B cell (primary cell): ENCODE measurements at regions not wholly inside any gene's neighbourhood (a gene's known extent, or its start where the extent isn't known, plus 50 kb on each side); places are given as distances from the start of the nearest gene placed in this dataset.

Source experiments
- ATAC-seq: fragments of 200-7000 bp; cut with Tn5 transposase; one replicate; pipeline ENCODE4 v1.10.0; 2021; ENCODE audit warnings: low read depth, mild to moderate bottlenecking, moderate number of reproducible peaks, moderate library complexity
- CTCF ChIA-PET: fragments of 350-600 bp; sonication (Branson Sonifier 250); formaldehyde crosslinking; loops from one replicate; lab custom pipeline; 2021; ENCODE audit warnings: antibody characterized with exemption, inconsistent platforms; lab: Charles Lee
- POLR2A ChIA-PET: fragments of 350-600 bp; sonication (Branson Sonifier 250); formaldehyde crosslinking; loops from one replicate; lab custom pipeline; 2021; ENCODE audit warnings: antibody characterized with exemption; lab: Charles Lee
- DNase-seq: peaks from one replicate; pipeline ENCODE4 v3.0.0; 2013
- H2AFZ ChIP-seq: 2 replicates; pipeline ENCODE4 v1.6.1; 2012; ENCODE audit warnings: mild to moderate bottlenecking, low read depth, low read length; ENCODE audit not compliant: insufficient read depth, poor library complexity, severe bottlenecking
- H3K27ac ChIP-seq, 2 donors: 1 replicate in 1 of 2; 2 replicates in 1 of 2; pipeline ENCODE4 v1.5.1; 2012 to 2013; ENCODE audit warnings: low read length in 2 of 2, mild to moderate bottlenecking in 2 of 2, moderate library complexity in 1 of 2
- H3K27me3 ChIP-seq, 4 experiments: fragments of 200-600 bp in 1 of 4; sonication (generic) in 1 of 4; replicated peaks in 1 of 4; 1 replicate in 2 of 4; 2 replicates in 2 of 4; pipeline versions ENCODE4 v1.6.1 to v1.7.0; 2013 to 2016; ENCODE audit warnings: low read length in 3 of 4, mild to moderate bottlenecking in 2 of 4, mixed read lengths in 1 of 4, moderate library complexity in 1 of 4; ENCODE audit not compliant: insufficient read depth in 4 of 4, control insufficient read depth in 3 of 4; ENCODE audit errors: control extremely low read depth in 1 of 4
- H3K36me3 ChIP-seq, 2 experiments: replicated peaks in 1 of 2; 1 replicate in 1 of 2; 2 replicates in 1 of 2; pipeline versions ENCODE4 v1.6.1 to v1.7.1; 2013; ENCODE audit warnings: low read length in 1 of 2; ENCODE audit not compliant: insufficient read depth in 2 of 2, control insufficient read depth in 1 of 2; ENCODE audit errors: control extremely low read depth in 1 of 2, extremely low read depth in 1 of 2
- H3K4me1 ChIP-seq, 2 donors: fragments of 200-600 bp in 1 of 2; sonication (generic) in 1 of 2; 1 replicate in 1 of 2; 2 replicates in 1 of 2; pipeline versions ENCODE4 v1.5.1 to v1.6.1; 2013 to 2017; ENCODE audit warnings: low read length in 2 of 2; ENCODE audit not compliant: control insufficient read depth in 2 of 2, insufficient read depth in 2 of 2
- H3K4me2 ChIP-seq: replicated peaks from 2 replicates; pipeline ENCODE3; 2012; ENCODE audit warnings: mild to moderate bottlenecking, low read depth, low read length; ENCODE audit not compliant: poor library complexity, severe bottlenecking
- H3K4me3 ChIP-seq, 5 experiments: fragments of 200-600 bp in 1 of 5; sonication (generic) in 1 of 5; 1 replicate in 3 of 5; 2 replicates in 2 of 5; pipeline versions ENCODE4 v1.5.1 to v1.7.0; 2011 to 2016; ENCODE audit warnings: low read length in 4 of 5, mild to moderate bottlenecking in 4 of 5, low read depth in 2 of 5, control low read depth in 1 of 5, moderate library complexity in 1 of 5; ENCODE audit not compliant: insufficient read depth in 1 of 5; ENCODE audit errors: control extremely low read depth in 1 of 5, extremely low read depth in 1 of 5
- H3K79me2 ChIP-seq: fragments of 200-600 bp; sonication (generic); one replicate; pipeline ENCODE4 v1.6.0; 2016; ENCODE audit warnings: low read length; ENCODE audit not compliant: control insufficient read depth, insufficient read depth
- H3K9ac ChIP-seq: fragments of 200-600 bp; sonication (generic); 2 replicates; pipeline ENCODE4 v1.6.1; 2017; ENCODE audit warnings: mild to moderate bottlenecking, low read length, moderate library complexity
- H3K9me3 ChIP-seq, 3 donors: one replicate each; pipeline versions ENCODE4 v1.6.1 to v1.7.1; 2013; ENCODE audit warnings: low read length in 2 of 3; ENCODE audit not compliant: control insufficient read depth in 2 of 3, insufficient read depth in 1 of 3; ENCODE audit errors: control extremely low read depth in 1 of 3
- H4K20me1 ChIP-seq: 2 replicates; pipeline ENCODE4 v1.6.0; 2012; ENCODE audit warnings: mild to moderate bottlenecking, low read length; ENCODE audit not compliant: insufficient read depth, control insufficient read depth, poor library complexity, severe bottlenecking
- H3K27ac Mint-ChIP-seq: one replicate; pipeline ENCODE4 v1.8.0; 2021; ENCODE audit warnings: mixed read lengths
- H3K27me3 Mint-ChIP-seq: one replicate; pipeline ENCODE4 v1.8.0; 2021; ENCODE audit warnings: mixed read lengths
- H3K4me1 Mint-ChIP-seq: one replicate; pipeline ENCODE4 v1.8.0; 2021; ENCODE audit warnings: mixed read lengths
- H3K4me3 Mint-ChIP-seq: one replicate; pipeline ENCODE4 v1.8.0; 2021; ENCODE audit warnings: mixed read lengths
- H3K9me3 Mint-ChIP-seq: one replicate; pipeline ENCODE4 v1.8.0; 2022; ENCODE audit warnings: mixed read lengths; ENCODE audit not compliant: insufficient read depth
- CTCF ChIP-seq: fragments of 200-600 bp; IDR thresholded peaks from one replicate; pipeline ENCODE4 v1.8.0; 2022; ENCODE audit warnings: antibody characterized with exemption, mild to moderate bottlenecking
- EZH2 ChIP-seq: IDR thresholded peaks from 2 replicates; pipeline ENCODE4 v1.6.1; 2012; ENCODE audit warnings: borderline replicate concordance, low read depth, mild to moderate bottlenecking, moderate library complexity, low read length; ENCODE audit not compliant: insufficient read depth, poor library complexity, severe bottlenecking
- WGBS: methylation state at CpG from one replicate; pipeline ENCODE4 v1.1.5; 2013; ENCODE audit warnings: missing lambda C conversion rate; ENCODE audit not compliant: insufficient coverage; 5-methylcytosine and 5-hydroxymethylcytosine counted together
- intact Hi-C: fragments of 100-400 bp; cut with micrococcal nuclease; formaldehyde crosslinking; loops from one replicate; pipeline ENCODE4 v1.10.0; 2022

GRCh38 chr13:111547726-111548273 is 227.4 kb downstream of the TEX29 start:
- Histone ChIP-seq H3K79me2 (no peaks in the 10 kb centered on the region), H3K36me3 (no peaks in the 10 kb centered on the region), H3K27ac (no peak overlapping the region), H3K4me1 (no peaks in the 10 kb centered on the region), H2AFZ (no peak overlapping the region), H3K9ac (no peak overlapping the region), H3K4me2 (no peak overlapping the region), H3K9me3 (peaks cover 0 to 27% (median 2%) of the 10 kb centered on the region in 3 donors), H4K20me1 (no peaks in the 10 kb centered on the region), H3K4me3 (no peak overlapping the region), H3K27me3 (no peaks in the 10 kb centered on the region)
- Mint-ChIP-seq H3K27me3 (no peaks in the 10 kb centered on the region), H3K4me1 (no peaks in the 10 kb centered on the region), H3K4me3 (no peak overlapping the region), H3K27ac (no peak overlapping the region), H3K9me3 (peaks cover 6% of the 10 kb centered on the region)
- DNase-seq (no peak), ATAC-seq (no peak)
- TF ChIP-seq EZH2 (no peak), CTCF (no peak)
- WGBS = 97% methylated on average over 40 of the region's 40 CpGs
- POLR2A ChIA-PET = no interaction called here
- intact Hi-C loops = no loop called here
- CTCF ChIA-PET = no interaction called here

- ChIA-PET CTCF (no interaction called here), POLR2A (no interaction called here)
- H3K9me3 Mint-ChIP-seq = peaks cover 6% of the 10 kb centered on the region
- ATAC-seq (no peak), DNase-seq (no peak)
- Histone ChIP-seq H2AFZ (no peak overlapping the region), H3K36me3 (no peaks in the 10 kb centered on the region), H3K79me2 (no peaks in the 10 kb centered on the region), H3K9ac (no peak overlapping the region), H3K4me3 (no peak overlapping the region), H3K27me3 (no peaks in the 10 kb centered on the region), H3K4me2 (no peak overlapping the region), H3K4me1 (no peaks in the 10 kb centered on the region), H4K20me1 (no peaks in the 10 kb centered on the region), H3K9me3 (peaks cover 0 to 27% (median 2%) of the 10 kb centered on the region in 3 donors), H3K27ac (no peak overlapping the region)
- peaks cover under 1% of the 10 kb centered on the region for H3K27me3 Mint-ChIP-seq
- no peaks in the 10 kb centered on the region for H3K4me1 Mint-ChIP-seq
- WGBS = 96% methylated on average over 24 of the region's 25 CpGs
- H3K27ac Mint-ChIP-seq = no peak overlapping the region
- TF ChIP-seq EZH2 (no peak), CTCF (no peak)
- H3K4me3 Mint-ChIP-seq = no peak overlapping the region
- intact Hi-C loops = no loop called here
Observed at GRCh38 chr13:111548301-111548700, 227.9 kb downstream of the TEX29 start.
